Spinal cord (tissue), 9 donors: ENCODE measurements at regions not wholly inside any gene's neighbourhood (a gene's known extent, or its start where the extent isn't known, plus 50 kb on each side); places are given as distances from the start of the nearest gene placed in this dataset.
"Not testable (repeated sequence)": the region's sequence is repeated elsewhere in the genome, so short reads cannot be mapped to it uniquely, and the experiment has no call there.

Experiments
- DNase-seq, 6 donors: peaks; one replicate each; pipeline versions ENCODE4 v3.0.0 to v3.0.0-alpha.2; 2013 to 2015; ENCODE audit warnings: low spot score in 6 of 6, low read depth in 4 of 6
- H3K27ac ChIP-seq: one replicate; pipeline ENCODE4 v1.5.1; 2013; ENCODE audit warnings: low read depth, low read length, control low read depth
- H3K27me3 ChIP-seq: one replicate; pipeline ENCODE4 v1.6.1; 2013; ENCODE audit warnings: low read length; ENCODE audit not compliant: control insufficient read depth, insufficient read depth
- H3K36me3 ChIP-seq: one replicate; pipeline ENCODE4 v1.6.1; 2013; ENCODE audit warnings: low read length; ENCODE audit not compliant: control insufficient read depth, insufficient read depth
- H3K4me1 ChIP-seq: one replicate; pipeline ENCODE4 v1.6.1; 2013; ENCODE audit warnings: low read length; ENCODE audit not compliant: control insufficient read depth, insufficient read depth
- H3K4me3 ChIP-seq: one replicate; pipeline ENCODE4 v1.5.1; 2013; ENCODE audit warnings: low read depth, low read length, control low read depth
- H3K9me3 ChIP-seq: one replicate; pipeline ENCODE4 v1.6.1; 2013; ENCODE audit warnings: low read length; ENCODE audit not compliant: control insufficient read depth, insufficient read depth
- WGBS: methylation state at CpG from one replicate; pipeline ENCODE4 v1.1.5; 2013; ENCODE audit warnings: missing lambda C conversion rate; ENCODE audit not compliant: insufficient coverage; 5-methylcytosine and 5-hydroxymethylcytosine counted together
- donor health status: healthy.

- DNase-seq: no peak
- Histone ChIP-seq H3K27me3 (no peaks in the 10 kb centered on the region), H3K4me1 (no peaks in the 10 kb centered on the region), H3K36me3 (no peaks in the 10 kb centered on the region), H3K9me3 (peaks cover 3% of the 10 kb centered on the region), H3K27ac (no peak overlapping the region), H3K4me3 (no peak overlapping the region)
Observed at GRCh38 chr16:80100846-80101451, 439.8 kb upstream of the DYNLRB2 start.

GRCh38 chr16:80100186-80100585 lies 440.6 kb upstream of the DYNLRB2 start:
- H3K36me3 ChIP-seq: no peaks in the 10 kb centered on the region
- no peaks in the 10 kb centered on the region for H3K27me3 ChIP-seq
- no peak for DNase-seq
- no peak overlapping the region for H3K27ac ChIP-seq
- H3K4me3 ChIP-seq: no peak overlapping the region
- peaks cover 3% of the 10 kb centered on the region for H3K9me3 ChIP-seq
- H3K4me1 ChIP-seq: no peaks in the 10 kb centered on the region

GRCh38 chr16:80097098-80097497 lies 443.7 kb upstream of the DYNLRB2 start:
- H3K27ac ChIP-seq: no peak overlapping the region
- no peaks in the 10 kb centered on the region for H3K36me3 ChIP-seq
- peaks cover 3% of the 10 kb centered on the region for H3K9me3 ChIP-seq
- no peak for DNase-seq
- H3K4me1 ChIP-seq: no peaks in the 10 kb centered on the region
- no peak overlapping the region for H3K4me3 ChIP-seq
- WGBS: no CpG with 5 or more reads among the region's 1 CpG
- H3K27me3 ChIP-seq: no peaks in the 10 kb centered on the region

- Histone ChIP-seq H3K4me1 (no peaks in the 10 kb centered on the region), H3K4me3 (no peak overlapping the region), H3K9me3 (peaks cover 3% of the 10 kb centered on the region), H3K27me3 (no peaks in the 10 kb centered on the region), H3K27ac (no peak overlapping the region), H3K36me3 (no peaks in the 10 kb centered on the region)
- WGBS: 83% methylated on average over 3 of the region's 4 CpGs
- no peak for DNase-seq
Observed at GRCh38 chr16:80092681-80093080, 448.1 kb upstream of the DYNLRB2 start.

GRCh38 chr16:80091453-80091852 lies 449.3 kb upstream of the DYNLRB2 start:
- H3K27me3 ChIP-seq, H3K36me3 ChIP-seq, H3K9me3 ChIP-seq, H3K4me1 ChIP-seq, H3K4me3 ChIP-seq, DNase-seq, H3K27ac ChIP-seq: not testable (repeated sequence)
- no CpG with 5 or more reads among the region's 4 CpGs for WGBS

GRCh38 chr16:80085606-80086005 lies 455.2 kb upstream of the DYNLRB2 start:
- no peaks in the 10 kb centered on the region for H3K4me1 ChIP-seq
- no peak for DNase-seq
- no peaks in the 10 kb centered on the region for H3K27me3 ChIP-seq
- H3K9me3 ChIP-seq: no peaks in the 10 kb centered on the region
- no CpG with 5 or more reads among the region's 2 CpGs for WGBS
- no peak overlapping the region for H3K27ac ChIP-seq
- no peak overlapping the region for H3K4me3 ChIP-seq
- no peaks in the 10 kb centered on the region for H3K36me3 ChIP-seq

- H3K4me3 ChIP-seq: no peak overlapping the region
Observed at GRCh38 chr16:80084614-80085013, 456.2 kb upstream of the DYNLRB2 start.

GRCh38 chr16:80084163-80084562 lies 456.6 kb upstream of the DYNLRB2 start:
- no peaks in the 10 kb centered on the region for H3K4me1 ChIP-seq
- no peaks in the 10 kb centered on the region for H3K27me3 ChIP-seq
- H3K36me3 ChIP-seq: no peaks in the 10 kb centered on the region
- no peaks in the 10 kb centered on the region for H3K9me3 ChIP-seq
- H3K4me3 ChIP-seq: no peak overlapping the region
- WGBS: 100% methylated on average over 2 of the region's 3 CpGs
- no peak for DNase-seq
- no peak overlapping the region for H3K27ac ChIP-seq

More at GRCh38 chr16:80084614-80085013, 456.2 kb upstream of the DYNLRB2 start:
- Histone ChIP-seq H3K27me3 (no peaks in the 10 kb centered on the region), H3K4me1 (no peaks in the 10 kb centered on the region), H3K9me3 (no peaks in the 10 kb centered on the region), H3K27ac (no peak overlapping the region), H3K36me3 (no peaks in the 10 kb centered on the region)
- DNase-seq: peak; percentile 35 to 80 (median 43)
- 24% methylated on average over 5 of the region's 5 CpGs for WGBS

GRCh38 chr16:80082906-80083305 lies 457.9 kb upstream of the DYNLRB2 start:
- H3K27ac ChIP-seq: no peak overlapping the region
- H3K36me3 ChIP-seq: no peaks in the 10 kb centered on the region
- H3K4me1 ChIP-seq: no peaks in the 10 kb centered on the region
- DNase-seq: no peak
- H3K9me3 ChIP-seq: no peaks in the 10 kb centered on the region
- H3K4me3 ChIP-seq: no peak overlapping the region
- no peaks in the 10 kb centered on the region for H3K27me3 ChIP-seq

- DNase-seq: no peak
- no peaks in the 10 kb centered on the region for H3K27me3 ChIP-seq
- WGBS: 68% methylated on average over 4 of the region's 5 CpGs
- no peaks in the 10 kb centered on the region for H3K4me1 ChIP-seq
- no peak overlapping the region for H3K27ac ChIP-seq
- H3K9me3 ChIP-seq: no peaks in the 10 kb centered on the region
- H3K4me3 ChIP-seq: no peak overlapping the region
- no peaks in the 10 kb centered on the region for H3K36me3 ChIP-seq
Observed at GRCh38 chr16:80081846-80082245, 458.9 kb upstream of the DYNLRB2 start.
